Stimulated activated naive CD8-positive, alpha-beta T cell treated with anti-CD3 and anti-CD28 coated beads, Interleukin-15, amount 100 ng/mL, for 72 hours (primary cell): ENCODE measurements at regions not wholly inside any gene's neighbourhood (a gene's known extent, or its start where the extent isn't known, plus 50 kb on each side); places are given as distances from the start of the nearest gene placed in this dataset.

Experiments used
- ATAC-seq: fragments of 150-1000 bp; cut with Tn5 transposase; 2 replicates; pipeline ENCODE4 v1.10.0; 2021; ENCODE audit warnings: mild to moderate bottlenecking, moderate library complexity
- DNase-seq, 2 donors: peaks; one replicate each; pipeline ENCODE4 v3.0.0; 2021 to 2022
- H3K27ac Mint-ChIP-seq, 2 donors: one replicate each; pipeline ENCODE4 v1.8.0; 2022; ENCODE audit warnings: mild to moderate bottlenecking in 2 of 2, mixed read lengths in 2 of 2, moderate library complexity in 2 of 2
- H3K27me3 Mint-ChIP-seq: one replicate; pipeline ENCODE4 v1.8.0; 2022; ENCODE audit warnings: mixed read lengths
- H3K4me1 Mint-ChIP-seq: one replicate; pipeline ENCODE4 v1.8.0; 2022; ENCODE audit warnings: mild to moderate bottlenecking, mixed read lengths
- H3K4me3 Mint-ChIP-seq, 2 donors: one replicate each; pipeline ENCODE4 v1.8.0; 2022; ENCODE audit warnings: mild to moderate bottlenecking in 2 of 2, mixed read lengths in 2 of 2, moderate library complexity in 1 of 2
- H3K9me3 Mint-ChIP-seq, 2 donors: one replicate each; pipeline ENCODE4 v1.8.0; 2022; ENCODE audit warnings: mixed read lengths in 2 of 2

GRCh38 chr14:65945327-65945726 is 532.8 kb downstream of the FUT8 start:
- Mint-ChIP-seq H3K4me3 (no peak overlapping the region), H3K27ac (no peak overlapping the region), H3K9me3 (no peaks in the 10 kb centered on the region), H3K27me3 (no peaks in the 10 kb centered on the region), H3K4me1 (peaks cover 78% of the 10 kb centered on the region)
- DNase-seq (no peak), ATAC-seq (no peak)

GRCh38 chr14:65946494-65946893 is 534.0 kb downstream of the FUT8 start:
- no peak overlapping the region for H3K27ac Mint-ChIP-seq
- H3K4me1 Mint-ChIP-seq = peaks cover 83% of the 10 kb centered on the region
- H3K9me3 Mint-ChIP-seq = no peaks in the 10 kb centered on the region
- DNase-seq = no peak
- ATAC-seq = no peak
- no peak overlapping the region for H3K4me3 Mint-ChIP-seq
- H3K27me3 Mint-ChIP-seq = no peaks in the 10 kb centered on the region

- DNase-seq = no peak
- H3K27me3 Mint-ChIP-seq = no peaks in the 10 kb centered on the region
- no peaks in the 10 kb centered on the region for H3K9me3 Mint-ChIP-seq
- ATAC-seq = no peak
- H3K27ac Mint-ChIP-seq = no peak overlapping the region
- H3K4me1 Mint-ChIP-seq = peaks cover 81% of the 10 kb centered on the region
- no peak overlapping the region for H3K4me3 Mint-ChIP-seq
Observed at GRCh38 chr14:65948302-65948701, 535.8 kb downstream of the FUT8 start.

GRCh38 chr14:65949711-65950516 is 536.3 kb upstream of the CCDC196 start:
- Mint-ChIP-seq H3K27ac (peak overlapping the region; percentile 34 to 92), H3K4me1 (peaks cover 65% of the 10 kb centered on the region), H3K9me3 (no peaks in the 10 kb centered on the region), H3K4me3 (peak overlapping the region; percentile 54 to 56), H3K27me3 (no peaks in the 10 kb centered on the region)
- ATAC-seq (peak; percentile 90), DNase-seq (peak; percentile 50 to 66)

GRCh38 chr14:65954942-65955341 is 531.2 kb upstream of the CCDC196 start:
- no peak for DNase-seq
- H3K9me3 Mint-ChIP-seq = no peaks in the 10 kb centered on the region

GRCh38 chr14:65957631-65958205 is 528.5 kb upstream of the CCDC196 start:
- no peak overlapping the region for H3K4me3 Mint-ChIP-seq
- H3K9me3 Mint-ChIP-seq = no peaks in the 10 kb centered on the region
- DNase-seq = no peak
- no peaks in the 10 kb centered on the region for H3K27me3 Mint-ChIP-seq
- no peak for ATAC-seq
- H3K27ac Mint-ChIP-seq = no peak overlapping the region
- H3K4me1 Mint-ChIP-seq = peaks cover 29% of the 10 kb centered on the region

More at GRCh38 chr14:65954942-65955341, 531.2 kb upstream of the CCDC196 start:
- no peak overlapping the region for H3K27ac Mint-ChIP-seq
- no peak for ATAC-seq
- no peak overlapping the region for H3K4me3 Mint-ChIP-seq
- peaks cover 36% of the 10 kb centered on the region for H3K4me1 Mint-ChIP-seq
- no peaks in the 10 kb centered on the region for H3K27me3 Mint-ChIP-seq

- DNase-seq = no peak
- H3K4me1 Mint-ChIP-seq = peaks cover 29% of the 10 kb centered on the region
- no peaks in the 10 kb centered on the region for H3K27me3 Mint-ChIP-seq
- H3K27ac Mint-ChIP-seq = no peak overlapping the region
- H3K4me3 Mint-ChIP-seq = no peak overlapping the region
- peak; percentile 70 for ATAC-seq
- H3K9me3 Mint-ChIP-seq = no peaks in the 10 kb centered on the region
Observed at GRCh38 chr14:65958664-65959562, 527.3 kb upstream of the CCDC196 start.

- H3K27me3 Mint-ChIP-seq = no peaks in the 10 kb centered on the region
Observed at GRCh38 chr14:65959563-65960024, 526.6 kb upstream of the CCDC196 start.

GRCh38 chr14:65961004-65961403 is 525.2 kb upstream of the CCDC196 start:
- Mint-ChIP-seq H3K27ac (no peak overlapping the region), H3K9me3 (no peaks in the 10 kb centered on the region)
- ATAC-seq = peak; percentile 84

More at GRCh38 chr14:65959563-65960024, 526.6 kb upstream of the CCDC196 start:
- Mint-ChIP-seq H3K4me3 (no peak overlapping the region), H3K27ac (no peak overlapping the region), H3K9me3 (no peaks in the 10 kb centered on the region), H3K4me1 (peaks cover 29% of the 10 kb centered on the region)
- DNase-seq (no peak), ATAC-seq (peak; percentile 28)

GRCh38 chr14:65962952-65963351 is 523.2 kb upstream of the CCDC196 start:
- DNase-seq (no peak), ATAC-seq (no peak)
- no peak overlapping the region for H3K4me3 Mint-ChIP-seq
- H3K27ac Mint-ChIP-seq = no peak overlapping the region
- peaks cover 24% of the 10 kb centered on the region for H3K4me1 Mint-ChIP-seq
- no peaks in the 10 kb centered on the region for H3K27me3 Mint-ChIP-seq
- no peaks in the 10 kb centered on the region for H3K9me3 Mint-ChIP-seq

More at GRCh38 chr14:65961004-65961403, 525.2 kb upstream of the CCDC196 start:
- H3K4me1 Mint-ChIP-seq = peaks cover 24% of the 10 kb centered on the region
- DNase-seq = peak; percentile 64 to 78
- no peak overlapping the region for H3K4me3 Mint-ChIP-seq
- H3K27me3 Mint-ChIP-seq = no peaks in the 10 kb centered on the region

- DNase-seq (no peak), ATAC-seq (no peak)
- H3K27me3 Mint-ChIP-seq = no peaks in the 10 kb centered on the region
- H3K9me3 Mint-ChIP-seq = no peaks in the 10 kb centered on the region
- no peak overlapping the region for H3K4me3 Mint-ChIP-seq
- peak overlapping the region in 1 of 2 donors; percentile 76 for H3K27ac Mint-ChIP-seq
- peaks cover 18% of the 10 kb centered on the region for H3K4me1 Mint-ChIP-seq
Observed at GRCh38 chr14:65964366-65964765, 521.8 kb upstream of the CCDC196 start.

- Mint-ChIP-seq H3K9me3 (no peaks in the 10 kb centered on the region), H3K27me3 (no peaks in the 10 kb centered on the region), H3K4me1 (no peaks in the 10 kb centered on the region), H3K4me3 (no peak overlapping the region), H3K27ac (no peak overlapping the region)
- DNase-seq (no peak), ATAC-seq (no peak)
Observed at GRCh38 chr14:65966188-65966587, 520.0 kb upstream of the CCDC196 start.

- Mint-ChIP-seq H3K4me1 (no peaks in the 10 kb centered on the region), H3K27ac (no peak overlapping the region), H3K9me3 (no peaks in the 10 kb centered on the region), H3K4me3 (no peak overlapping the region), H3K27me3 (no peaks in the 10 kb centered on the region)
- ATAC-seq = no peak
- no peak for DNase-seq
Observed at GRCh38 chr14:65972346-65972870, 513.8 kb upstream of the CCDC196 start.

GRCh38 chr14:65972891-65973290 is 513.3 kb upstream of the CCDC196 start:
- DNase-seq (no peak), ATAC-seq (no peak)
- Mint-ChIP-seq H3K4me1 (no peaks in the 10 kb centered on the region), H3K9me3 (no peaks in the 10 kb centered on the region), H3K4me3 (no peak overlapping the region), H3K27me3 (no peaks in the 10 kb centered on the region), H3K27ac (no peak overlapping the region)

GRCh38 chr14:65975865-65976264 is 510.3 kb upstream of the CCDC196 start:
- no peak overlapping the region for H3K4me3 Mint-ChIP-seq
- H3K4me1 Mint-ChIP-seq = no peaks in the 10 kb centered on the region
- peaks cover 11 to 26% of the 10 kb centered on the region in 2 donors for H3K9me3 Mint-ChIP-seq
- DNase-seq (no peak), ATAC-seq (no peak)
- no peaks in the 10 kb centered on the region for H3K27me3 Mint-ChIP-seq
- H3K27ac Mint-ChIP-seq = no peak overlapping the region
